Neural cell (in vitro differentiated cells): ENCODE measurements at regions not wholly inside any gene's neighbourhood (a gene's known extent, or its start where the extent isn't known, plus 50 kb on each side); places are given as distances from the start of the nearest gene placed in this dataset.
"Not testable (repeated sequence)": the region's sequence is repeated elsewhere in the genome, so short reads cannot be mapped to it uniquely, and the experiment has no call there.

Experiments used
- H2AFZ ChIP-seq: fragments of 200-600, 300-800 bp; sonication (generic), shearing (Covaris generic); 2 replicates; pipeline ENCODE4 v1.6.0; 2014; ENCODE audit warnings: low read depth, mild to moderate bottlenecking, antibody characterized with exemption, low read length, moderate library complexity
- H3F3A ChIP-seq: fragments of 200-600 bp; shearing (Covaris generic); 2 replicates; pipeline ENCODE4 v1.6.1; 2016; ENCODE audit warnings: mild to moderate bottlenecking, moderate library complexity, mixed read lengths, antibody characterized with exemption, low read length; ENCODE audit not compliant: insufficient read depth, poor library complexity, severe bottlenecking
- H3K27ac ChIP-seq: fragments of 200-600, 300-800 bp; sonication (generic), shearing (Covaris generic); 2 replicates; pipeline ENCODE4 v1.5.1; 2014; ENCODE audit warnings: mild to moderate bottlenecking, low read length, moderate library complexity
- H3K27me3 ChIP-seq: fragments of 300-800, 200-600 bp; sonication (generic), shearing (Covaris generic); 2 replicates; pipeline ENCODE4 v1.6.0; 2014; ENCODE audit warnings: mild to moderate bottlenecking, low read depth, low read length, moderate library complexity; ENCODE audit not compliant: insufficient read depth
- H3K36me3 ChIP-seq: fragments of 300-800, 200-600 bp; sonication (generic), shearing (Covaris generic); 2 replicates; pipeline ENCODE4 v1.5.1; 2014; ENCODE audit warnings: mild to moderate bottlenecking, antibody characterized with exemption, low read length, moderate library complexity; ENCODE audit not compliant: insufficient read depth
- H3K4me2 ChIP-seq: fragments of 300-800, 200-600 bp; sonication (generic), shearing (Covaris generic); 2 replicates; pipeline ENCODE4 v1.6.0; 2014; ENCODE audit warnings: mild to moderate bottlenecking, low read length
- H3K4me3 ChIP-seq: fragments of 300-800, 200-600 bp; sonication (generic), shearing (Covaris generic); 2 replicates; pipeline ENCODE4 v1.5.1; 2014; ENCODE audit warnings: mild to moderate bottlenecking, low read length, moderate library complexity
- H3K79me2 ChIP-seq: fragments of 200-600 bp; shearing (Covaris generic); replicated peaks from 2 replicates; pipeline ENCODE4 v1.6.0; 2014; ENCODE audit warnings: mild to moderate bottlenecking, low read length, moderate library complexity; ENCODE audit not compliant: insufficient read depth
- H3K9ac ChIP-seq: fragments of 300-800, 200-600 bp; sonication (generic), shearing (Covaris generic); 2 replicates; pipeline ENCODE4 v1.6.1; 2016; ENCODE audit warnings: mild to moderate bottlenecking, low read length, mixed read lengths
- H3K9me2 ChIP-seq: fragments of 200-600 bp; shearing (Covaris generic); 2 replicates; pipeline ENCODE4 v1.6.1; 2016; ENCODE audit warnings: mild to moderate bottlenecking, low read length, mixed read lengths; ENCODE audit not compliant: insufficient read depth
- H3K9me3 ChIP-seq: fragments of 200-600, 300-800 bp; sonication (generic), shearing (Covaris generic); 2 replicates; pipeline ENCODE4 v1.6.1; 2016; ENCODE audit warnings: mild to moderate bottlenecking, mixed run types, low read length, moderate library complexity, mixed read lengths
- H4K20me1 ChIP-seq: fragments of 200-600 bp; shearing (Covaris generic); 2 replicates; pipeline ENCODE4 v1.6.1; 2016; ENCODE audit warnings: mild to moderate bottlenecking, mixed run types; ENCODE audit not compliant: insufficient read depth
- small RNA-seq, 3 experiments: library from RNA; depleted of rRNA; stranded (forward); fragments of <200 nt; gene quantifications; one replicate each; pipeline ENCODE3, GENCODE V24; 2012

GRCh38 chr1:148202013-148202412, 49.9 kb upstream of the NBPF11 start:
- H3F3A ChIP-seq, H3K9ac ChIP-seq, H3K9me2 ChIP-seq, H3K27ac ChIP-seq, H3K4me2 ChIP-seq, H3K79me2 ChIP-seq, H3K4me3 ChIP-seq, H2AFZ ChIP-seq, H3K27me3 ChIP-seq, H4K20me1 ChIP-seq, H3K9me3 ChIP-seq, H3K36me3 ChIP-seq: not testable (repeated sequence)

Small RNA genes in the stretch of these regions (small RNA-seq; reads per million reads assigned to genes)
- 0 reads per million in 3 experiments for gene AC239809.1
- gene MIR6077 = 0 to 0.71 (median 0) reads per million in 3 experiments
- 0 to 1.2 (median 0) reads per million in 3 experiments for gene RF00019
- 0.16 to 17.1 (median 5.1) reads per million in 3 experiments for gene RNU1-120P
- 9.5 to 299 (median 106) reads per million in 3 experiments for gene RNU1-122P
- gene RNU1-13P = 3.3 to 39.9 (median 5.3) reads per million in 3 experiments
- gene RNVU1-1 = 2.2 to 219 (median 25.5) reads per million in 3 experiments
- 0 reads per million in 3 experiments for gene RNVU1-2
- gene RNVU1-3 = 0.03 to 5.8 (median 1.7) reads per million in 3 experiments
